GM18858 (cell line): ENCODE measurements at regions not wholly inside any gene's neighbourhood (a gene's known extent, or its start where the extent isn't known, plus 50 kb on each side); places are given as distances from the start of the nearest gene placed in this dataset.
"Not testable (repeated sequence)": the region's sequence is repeated elsewhere in the genome, so short reads cannot be mapped to it uniquely, and the experiment has no call there.

Experiments
- ATAC-seq: cut with Tn5 transposase; IDR thresholded peaks from one replicate; pipeline ENCODE4 v1.9.1; 2021; ENCODE audit not compliant: unreplicated experiment

DNA sequence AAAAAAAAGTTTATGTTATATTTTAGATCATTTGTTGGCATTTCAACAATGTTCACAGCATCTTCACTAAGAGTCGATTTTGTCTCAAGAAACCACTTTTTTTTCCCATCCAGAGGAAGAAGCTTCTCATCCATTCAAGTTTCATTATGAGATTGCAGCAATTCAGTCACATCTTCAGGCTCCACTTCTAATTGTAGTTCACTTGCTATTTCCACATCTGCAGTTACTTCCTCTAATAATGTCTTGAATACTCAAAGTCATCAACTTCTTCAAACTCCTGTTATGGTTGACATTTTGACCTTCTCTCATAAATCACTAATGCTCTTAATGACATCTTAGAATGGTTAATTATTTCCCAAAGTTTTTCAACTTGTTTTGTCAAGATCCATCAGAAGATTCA is 61.3 kb upstream of the CHORDC1 start:
- ATAC-seq: no peak

DNA sequence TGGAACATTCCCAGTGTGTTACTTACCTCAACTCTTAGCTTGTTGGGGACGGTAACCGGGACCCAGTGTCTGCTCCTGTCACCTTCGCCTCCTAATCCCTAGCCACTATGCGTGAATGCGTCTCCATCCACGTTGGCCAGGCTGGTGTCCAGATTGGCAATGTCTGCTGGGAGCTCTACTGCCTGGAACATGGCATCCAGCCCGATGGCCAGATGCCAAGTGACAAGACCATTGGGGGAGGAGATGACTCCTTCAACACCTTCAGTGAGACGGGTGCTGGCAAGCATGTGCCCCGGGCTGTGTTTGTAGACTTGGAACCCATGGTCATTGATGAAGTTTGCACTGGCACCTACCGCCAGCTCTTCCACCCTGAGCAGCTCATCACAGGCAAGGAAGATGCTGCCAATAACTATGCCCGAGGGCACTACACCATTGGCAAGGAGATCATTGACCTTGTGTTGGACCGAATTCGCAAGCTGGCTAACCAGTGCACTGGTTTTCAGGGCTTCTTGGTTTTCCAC is 59.8 kb upstream of the CHORDC1 start:
- not testable (repeated sequence) for ATAC-seq

DNA sequence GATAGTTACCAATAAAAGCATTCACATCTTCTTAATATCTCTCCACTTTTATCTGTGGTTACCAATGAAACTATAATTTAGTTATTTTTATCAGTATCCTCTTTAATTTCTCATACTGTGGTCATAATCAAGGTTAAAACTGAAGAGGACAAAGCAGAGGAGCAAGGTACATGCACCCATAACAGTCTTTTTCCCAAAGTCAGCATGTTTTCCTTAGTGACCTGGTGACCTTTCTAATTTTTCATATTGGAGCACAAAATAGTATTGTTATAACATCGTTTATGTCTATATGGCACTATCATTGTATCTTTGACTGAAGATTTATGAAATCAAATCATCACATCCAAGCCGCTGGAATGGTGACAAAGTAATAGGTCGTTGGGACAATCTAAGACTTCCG is 51.5 kb upstream of the CHORDC1 start:
- no peak for ATAC-seq
